Peyer's patch (tissue), 4 donors: ENCODE measurements at regions not wholly inside any gene's neighbourhood (a gene's known extent, or its start where the extent isn't known, plus 50 kb on each side); places are given as distances from the start of the nearest gene placed in this dataset.

Source experiments
- POLR2A ChIP-seq, 2 donors: fragments of 450-650 bp; IDR thresholded peaks; one replicate each; pipeline ENCODE4 v1.5.1; 2017; ENCODE audit warnings: antibody characterized with exemption in 2 of 2, mild to moderate bottlenecking in 2 of 2, moderate library complexity in 2 of 2
- TF ChIP-seq, protein P1 (sequence below), 6 experiments: fragments of 450-650 bp in 4 of 6; fragments of 200-600 bp in 2 of 6; sonication (generic) in 1 of 6; IDR thresholded peaks; one replicate each; pipeline ENCODE4 v1.5.1; 2017 to 2019; ENCODE audit warnings: antibody characterized with exemption in 6 of 6, mild to moderate bottlenecking in 3 of 6, moderate library complexity in 1 of 6

DNA sequence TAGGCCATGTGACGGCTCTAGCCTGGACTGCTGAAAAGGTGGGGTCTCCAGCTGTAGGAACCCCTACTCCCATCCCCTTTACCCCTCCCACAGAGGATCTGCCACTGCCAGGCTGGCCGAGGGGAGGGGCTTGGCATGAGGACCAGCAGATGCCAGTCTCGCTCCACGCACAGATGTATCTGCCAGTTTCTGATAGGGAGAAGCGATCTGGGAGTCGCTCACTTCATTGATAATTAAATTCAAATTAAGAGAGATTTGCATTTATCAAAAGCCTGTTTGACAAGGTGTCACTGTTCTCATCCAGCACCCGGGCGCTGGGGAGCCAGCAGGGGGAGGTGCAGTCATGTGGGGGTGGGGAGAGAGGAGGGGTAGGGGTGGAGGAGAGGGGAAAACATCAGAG, 217.6 kb upstream of the MYL2 start:
- TF ChIP-seq POLR2A (IDR thresholded peaks at IDR 0.05), result no peak
- TF ChIP-seq, protein P1, sequence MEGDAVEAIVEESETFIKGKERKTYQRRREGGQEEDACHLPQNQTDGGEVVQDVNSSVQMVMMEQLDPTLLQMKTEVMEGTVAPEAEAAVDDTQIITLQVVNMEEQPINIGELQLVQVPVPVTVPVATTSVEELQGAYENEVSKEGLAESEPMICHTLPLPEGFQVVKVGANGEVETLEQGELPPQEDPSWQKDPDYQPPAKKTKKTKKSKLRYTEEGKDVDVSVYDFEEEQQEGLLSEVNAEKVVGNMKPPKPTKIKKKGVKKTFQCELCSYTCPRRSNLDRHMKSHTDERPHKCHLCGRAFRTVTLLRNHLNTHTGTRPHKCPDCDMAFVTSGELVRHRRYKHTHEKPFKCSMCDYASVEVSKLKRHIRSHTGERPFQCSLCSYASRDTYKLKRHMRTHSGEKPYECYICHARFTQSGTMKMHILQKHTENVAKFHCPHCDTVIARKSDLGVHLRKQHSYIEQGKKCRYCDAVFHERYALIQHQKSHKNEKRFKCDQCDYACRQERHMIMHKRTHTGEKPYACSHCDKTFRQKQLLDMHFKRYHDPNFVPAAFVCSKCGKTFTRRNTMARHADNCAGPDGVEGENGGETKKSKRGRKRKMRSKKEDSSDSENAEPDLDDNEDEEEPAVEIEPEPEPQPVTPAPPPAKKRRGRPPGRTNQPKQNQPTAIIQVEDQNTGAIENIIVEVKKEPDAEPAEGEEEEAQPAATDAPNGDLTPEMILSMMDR (IDR thresholded peaks at IDR 0.05), result no peak
